ENCODE measurements at regions not wholly inside any gene's neighbourhood (a gene's known extent, or its start where the extent isn't known, plus 50 kb on each side); places are given as distances from the start of the nearest gene placed in this dataset.
"Not testable (repeated sequence)": the region's sequence is repeated elsewhere in the genome, so short reads cannot be mapped to it uniquely, and the experiment has no call there.

DNA sequence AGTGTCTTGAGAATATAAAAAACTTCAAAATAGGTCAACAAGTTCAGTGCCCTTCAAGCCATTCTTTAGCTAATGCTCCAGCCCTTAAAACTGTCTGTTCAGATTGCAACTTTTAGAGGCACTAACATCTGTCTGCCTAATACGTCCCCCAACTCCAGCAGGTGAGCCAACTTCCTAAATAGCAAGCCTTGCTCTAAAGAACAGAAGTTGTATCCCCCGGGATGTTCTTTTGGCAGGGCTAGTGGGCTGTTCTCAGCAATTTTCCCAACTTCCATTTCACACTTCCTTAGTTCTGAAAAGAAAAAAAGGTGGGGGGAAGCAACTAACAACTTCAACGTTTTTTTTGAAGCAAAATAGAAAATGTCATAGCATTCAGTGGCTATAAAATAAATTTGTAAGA is 290.0 kb upstream of the PTCHD4 start:
- DNase-seq (ENCODE audit: low read depth): no peak

DNA sequence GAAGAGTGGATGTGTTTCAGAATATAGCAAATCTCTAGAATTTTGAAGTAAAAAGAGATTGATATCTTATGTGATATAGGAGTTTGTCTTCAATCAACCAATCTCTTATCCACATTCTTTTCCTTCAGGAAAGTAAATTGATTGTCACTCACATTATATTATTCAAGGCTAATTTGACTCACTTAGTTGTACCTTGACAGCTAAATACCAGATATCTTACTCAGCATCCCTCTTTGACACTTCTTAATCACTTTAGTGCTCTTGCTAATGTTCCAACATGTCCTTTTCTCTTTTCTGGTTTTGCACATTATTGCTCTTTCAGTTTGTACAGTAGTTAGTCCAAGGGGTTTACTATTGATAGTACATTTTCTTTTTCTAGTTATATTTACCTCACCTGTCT is 286.9 kb upstream of the PTCHD4 start:
- DNase-seq (ENCODE audit: low read depth): no peak

DNA sequence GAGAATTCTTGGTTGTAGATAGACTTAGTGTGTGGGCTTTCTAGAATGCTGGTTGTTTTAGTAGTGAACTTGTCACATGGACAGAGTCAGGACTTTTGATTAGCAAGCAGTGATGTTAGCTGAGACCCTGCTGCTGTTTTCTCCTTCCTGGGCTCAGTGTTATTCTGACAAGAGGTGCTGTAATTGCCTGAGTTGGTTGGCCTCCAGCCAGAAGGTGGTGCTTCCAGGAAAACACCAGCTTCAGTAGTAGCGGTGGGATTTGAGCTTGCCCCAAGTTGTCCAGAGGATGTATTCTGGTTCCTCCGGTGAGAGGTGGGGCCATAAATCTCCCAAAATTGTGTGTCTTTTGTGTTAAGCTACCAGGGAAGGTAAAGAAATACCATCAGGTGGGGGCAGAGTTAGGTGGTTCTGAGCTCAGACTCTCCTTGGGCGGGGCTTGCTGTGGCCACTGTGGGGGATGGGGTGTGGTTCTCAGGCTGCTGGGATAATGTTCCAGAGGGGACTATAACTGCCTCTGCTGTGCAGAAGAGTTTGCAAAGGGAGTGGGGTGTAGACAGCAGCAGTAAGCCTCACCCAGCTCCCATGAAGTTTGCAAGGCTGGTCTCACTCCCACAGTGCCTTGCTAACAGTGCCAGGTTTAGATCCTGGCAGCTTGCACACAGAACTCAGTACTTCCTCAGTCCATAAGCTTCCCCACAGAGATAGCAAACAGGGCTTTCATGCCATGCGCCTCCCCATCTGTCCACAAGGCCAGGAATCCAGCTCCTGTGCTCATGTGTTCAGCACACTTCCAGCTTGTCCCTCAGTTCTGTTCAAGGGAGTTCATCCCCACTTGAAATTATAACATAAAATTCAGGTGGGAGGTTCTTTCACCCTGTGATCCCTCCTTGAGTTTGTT is 278.4 kb upstream of the PTCHD4 start:
- no peak for DNase-seq (ENCODE audit: low read depth)

- DNase-seq (ENCODE audit: low read depth): no peak
Measured at GRCh38 chr6:48388044-48388443, 277.0 kb upstream of the PTCHD4 start.

DNA sequence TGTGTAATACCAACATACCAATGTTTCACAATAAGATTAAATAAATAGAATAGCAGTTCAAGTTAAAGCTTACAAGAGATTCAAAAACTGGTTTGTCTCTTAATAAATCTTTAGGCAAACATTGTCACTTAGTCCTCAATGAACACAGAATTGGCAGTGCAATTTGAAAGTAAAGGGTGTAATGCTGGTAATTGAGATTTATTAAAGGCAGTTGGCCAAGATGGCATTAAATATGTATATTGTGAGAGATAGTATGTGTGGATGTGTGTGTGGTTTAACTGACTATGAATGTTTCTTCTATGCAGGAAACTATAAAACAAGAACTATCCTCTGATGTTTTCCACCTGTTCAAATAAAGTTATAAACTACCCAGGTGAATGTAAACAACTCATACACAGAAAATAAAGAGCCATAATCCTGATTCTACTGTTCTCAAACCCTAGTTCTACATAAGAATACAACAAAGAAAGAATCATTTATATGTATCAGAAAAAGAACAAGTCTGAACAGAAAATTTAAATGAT is 267.9 kb upstream of the PTCHD4 start:
- DNase-seq (ENCODE audit: low read depth): no peak

DNA sequence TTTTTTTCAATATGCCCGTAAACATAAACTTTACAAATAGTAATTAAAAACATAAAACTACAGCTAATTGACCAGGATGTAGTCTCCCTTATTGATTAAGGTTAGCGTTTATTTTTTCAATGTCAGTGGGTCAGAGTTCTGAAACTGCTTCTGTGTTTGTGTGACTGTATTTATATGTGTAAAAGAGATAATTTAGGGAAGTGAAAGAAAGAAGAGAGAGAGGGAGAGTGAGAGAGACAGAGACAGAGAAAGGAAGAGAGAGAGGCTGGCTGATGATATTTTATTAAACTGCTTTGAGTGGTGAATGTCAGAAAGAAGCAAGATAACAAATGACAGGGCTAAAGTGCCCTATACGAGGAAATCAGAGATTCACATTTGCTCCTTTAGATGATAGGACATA is 266.1 kb upstream of the PTCHD4 start:
- no peak for DNase-seq (ENCODE audit: low read depth)

DNA sequence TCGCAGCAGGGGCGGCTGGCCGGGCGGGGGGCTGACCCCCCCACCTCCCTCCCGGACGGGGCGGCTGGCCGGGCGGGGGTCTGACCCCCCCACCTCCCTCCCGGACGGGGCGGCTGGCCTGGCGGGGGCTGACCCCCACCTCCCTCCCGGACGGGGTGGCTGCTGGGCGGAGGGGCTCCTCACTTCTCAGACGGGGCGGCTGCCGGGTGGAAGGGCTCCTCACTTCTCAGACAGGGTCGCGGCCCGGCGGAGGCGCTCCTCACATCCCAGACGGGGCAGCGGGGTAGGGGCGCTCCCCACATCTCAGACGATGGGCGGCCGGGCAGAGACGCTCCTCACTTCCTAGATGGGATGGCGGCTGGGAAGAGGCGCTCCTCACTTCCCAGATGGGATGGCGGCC is 260.2 kb upstream of the PTCHD4 start:
- DNase-seq (ENCODE audit: low read depth): not testable (repeated sequence)

GRCh38 chr6:48369100-48369499 is 258.1 kb upstream of the PTCHD4 start:
- DNase-seq (ENCODE audit: low read depth): no peak

GRCh38 chr6:48325701-48326100 is 214.7 kb upstream of the PTCHD4 start:
- DNase-seq (ENCODE audit: low read depth): no peak

DNA sequence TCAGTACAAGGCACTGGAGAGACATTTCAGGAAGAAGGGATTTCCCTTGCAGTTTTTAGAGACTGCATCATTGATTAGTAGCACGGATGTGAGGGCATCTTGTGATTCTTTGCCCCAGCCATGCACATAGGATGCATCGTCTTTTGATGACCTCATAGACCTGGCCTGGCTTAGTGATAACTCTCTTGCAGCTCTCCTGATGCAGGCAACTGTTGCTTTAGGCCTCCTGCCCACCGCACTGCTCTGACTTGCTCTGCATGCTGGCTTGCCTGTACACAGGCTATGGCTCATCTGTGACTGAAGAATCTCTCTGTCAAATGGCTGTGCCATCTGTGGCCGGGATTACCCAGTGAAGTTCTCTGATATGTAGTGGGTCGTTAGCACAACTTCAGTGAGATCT is 207.7 kb upstream of the PTCHD4 start:
- no peak for DNase-seq (ENCODE audit: low read depth)

GRCh38 chr6:48315915-48316314 is 204.9 kb upstream of the PTCHD4 start:
- DNase-seq (ENCODE audit: low read depth): no peak

DNA sequence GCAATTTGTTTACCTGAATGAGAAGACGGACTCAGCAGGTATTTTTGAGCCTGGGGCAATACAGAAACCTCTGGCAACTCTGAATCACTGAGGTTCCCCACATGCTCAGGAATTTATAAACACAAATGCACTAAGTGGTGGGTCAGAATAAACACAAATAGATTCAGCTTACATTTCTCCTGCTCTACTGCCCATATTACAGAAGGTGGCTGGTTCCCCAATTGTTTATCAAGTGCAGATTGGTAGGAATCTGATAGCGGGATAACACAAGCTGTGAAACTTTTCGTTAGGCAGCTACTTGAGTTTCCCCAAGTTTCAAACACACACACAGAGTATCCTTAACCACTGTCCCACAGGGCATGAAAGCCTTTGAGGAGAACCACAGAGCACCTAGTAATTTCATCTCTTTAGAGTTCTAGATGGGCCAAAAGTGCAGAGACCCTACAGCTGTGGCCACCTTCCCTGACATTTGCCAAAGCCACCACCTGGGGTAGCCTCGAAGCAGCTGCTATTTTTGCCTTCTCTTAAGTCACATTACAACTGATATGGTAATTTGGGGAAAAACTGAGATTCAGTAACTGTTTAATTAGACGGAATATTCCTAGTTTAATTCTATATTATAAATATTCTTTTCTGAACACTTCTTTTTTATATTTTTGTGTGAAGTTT is 204.2 kb upstream of the PTCHD4 start:
- DNase-seq (ENCODE audit: low read depth): no peak

DNA sequence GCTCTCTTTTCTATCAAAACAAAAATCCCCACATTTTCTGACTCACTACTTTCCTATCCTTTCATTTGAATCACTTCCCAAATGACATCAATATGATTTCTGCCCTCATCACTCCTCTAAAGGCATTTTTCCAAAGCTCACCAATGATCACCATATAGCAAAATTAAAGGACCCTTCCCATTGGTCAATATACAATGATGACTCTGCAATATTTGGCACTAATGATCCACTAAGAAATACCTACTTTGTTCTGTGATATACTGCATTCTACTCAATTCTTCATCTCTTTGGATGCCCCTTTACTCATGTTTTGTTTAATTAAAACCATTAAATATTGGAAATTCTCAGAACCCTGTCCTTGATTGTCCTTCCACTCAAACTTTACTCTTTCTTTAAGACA is 200.3 kb upstream of the PTCHD4 start:
- DNase-seq (ENCODE audit: low read depth): no peak

GRCh38 chr6:48307573-48307972 is 196.6 kb upstream of the PTCHD4 start:
- DNase-seq (ENCODE audit: low read depth): no peak

GRCh38 chr6:48290595-48290994 is 179.6 kb upstream of the PTCHD4 start:
- no peak for DNase-seq (ENCODE audit: low read depth)

DNA sequence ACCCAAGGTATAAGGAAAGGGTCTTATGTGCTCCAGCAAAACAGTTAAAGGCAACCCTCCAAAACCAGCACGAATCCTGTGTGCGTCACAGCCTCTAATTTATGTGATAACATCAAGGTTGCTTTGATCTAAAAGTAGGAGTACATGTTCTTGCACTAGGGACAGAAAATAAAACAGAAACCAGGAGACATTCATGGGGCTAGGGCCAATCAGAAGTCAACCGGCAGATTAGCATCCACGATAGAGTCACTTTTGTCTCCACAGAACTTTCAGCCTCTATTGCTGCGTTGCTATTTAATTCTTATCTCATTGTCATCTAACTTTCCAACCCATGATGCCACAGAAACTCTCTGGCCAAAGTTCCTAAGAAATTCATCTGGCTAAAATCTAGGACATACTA is 178.8 kb upstream of the PTCHD4 start:
- no peak for DNase-seq (ENCODE audit: low read depth)

GRCh38 chr6:48281217-48281616 is 170.2 kb upstream of the PTCHD4 start:
- no peak for DNase-seq (ENCODE audit: low read depth)

- no peak for DNase-seq (ENCODE audit: low read depth)
Measured at GRCh38 chr6:48280035-48280620, 169.1 kb upstream of the PTCHD4 start.

DNA sequence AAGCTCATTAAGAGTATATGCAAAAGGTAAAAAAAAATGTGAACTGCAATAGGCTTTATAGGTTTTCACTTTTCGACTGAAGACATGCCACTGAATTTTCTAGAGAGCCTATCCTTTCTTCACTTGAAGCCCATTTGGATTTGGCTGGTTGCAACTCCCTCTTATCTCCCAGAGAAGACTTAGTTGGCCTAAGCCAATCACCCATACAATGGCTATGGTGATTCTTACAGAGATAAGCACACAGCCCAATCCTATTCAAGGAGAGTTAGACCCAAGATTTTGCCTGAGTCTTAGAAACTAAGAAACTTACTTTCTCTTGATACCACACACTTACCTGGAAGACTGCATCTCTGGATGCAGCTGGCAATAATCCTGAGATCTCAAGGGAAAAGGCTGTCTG is 167.3 kb upstream of the PTCHD4 start:
- DNase-seq (ENCODE audit: low read depth): no peak

GRCh38 chr6:48272518-48272917 is 161.5 kb upstream of the PTCHD4 start:
- DNase-seq (ENCODE audit: low read depth): no peak

GRCh38 chr6:48255094-48255493 is 144.1 kb upstream of the PTCHD4 start:
- no peak for DNase-seq (ENCODE audit: low read depth)

DNA sequence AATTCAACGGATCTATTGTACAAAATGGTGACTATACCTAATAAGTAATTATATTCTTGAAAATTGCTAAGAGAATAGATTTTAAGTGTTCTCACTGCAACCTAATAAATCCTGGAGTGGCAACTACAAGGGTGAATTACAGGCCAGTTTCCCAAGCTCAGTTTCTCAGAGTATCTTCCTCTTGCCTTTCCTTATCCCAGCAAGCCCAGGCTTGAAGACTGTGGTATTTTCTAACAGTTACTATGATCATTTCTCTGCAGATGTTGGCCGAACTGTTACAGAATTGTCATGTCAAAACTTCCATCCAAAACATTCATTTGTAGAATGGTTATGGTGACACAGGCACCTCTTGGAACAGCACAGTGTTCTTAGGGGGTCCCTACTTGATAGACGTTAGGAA is 138.1 kb upstream of the PTCHD4 start:
- no peak for DNase-seq (ENCODE audit: low read depth)

DNA sequence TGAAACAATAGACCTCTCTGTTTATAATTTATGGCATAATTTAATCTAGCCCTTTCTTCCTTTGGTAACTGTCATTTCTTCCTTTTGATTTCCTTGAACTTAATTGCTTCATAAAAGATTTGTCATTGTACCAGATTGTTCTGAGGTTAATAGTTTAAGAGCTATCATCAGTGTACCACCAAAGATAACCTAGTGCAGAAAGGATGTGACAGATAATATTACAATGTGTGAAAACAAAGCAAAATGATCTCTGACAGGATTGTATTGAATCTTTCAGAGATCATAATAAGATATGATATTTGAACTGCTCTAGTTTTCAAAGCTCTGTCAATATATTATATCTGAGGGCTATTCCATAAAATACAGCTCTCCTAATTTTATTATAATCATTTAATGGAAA is 132.1 kb upstream of the PTCHD4 start:
- DNase-seq (ENCODE audit: low read depth): no peak

Measured in CMK (cell line).